Esophagus muscularis mucosa (tissue), 4 donors: ENCODE measurements at regions not wholly inside any gene's neighbourhood (a gene's known extent, or its start where the extent isn't known, plus 50 kb on each side); places are given as distances from the start of the nearest gene placed in this dataset.

ENCODE experiments used
- DNase-seq: peaks from one replicate; pipeline ENCODE4 v3.0.0-alpha.2; 2017; ENCODE audit errors: extremely low spot score
- H3K27ac ChIP-seq, 4 donors: fragments of 200-600 bp; sonication (generic); replicated peaks in 1 of 4; 1 replicate in 3 of 4; 2 replicates in 1 of 4; pipeline ENCODE4 v1.5.1; 2016 to 2019; ENCODE audit warnings: mild to moderate bottlenecking in 1 of 4
- H3K27me3 ChIP-seq, 4 donors: fragments of 200-600 bp; sonication (generic); one replicate each; pipeline versions ENCODE4 v1.5.1 to v1.6.0; 2016 to 2019
- H3K36me3 ChIP-seq, 4 donors: fragments of 200-600 bp; sonication (generic); one replicate each; pipeline ENCODE4 v1.5.1; 2016 to 2019
- H3K4me1 ChIP-seq, 4 donors: fragments of 200-600 bp; sonication (generic); one replicate each; pipeline ENCODE4 v1.5.1; 2016 to 2019
- H3K4me3 ChIP-seq, 4 donors: fragments of 200-600 bp; sonication (generic); 1 replicate in 2 of 4; 2 replicates in 2 of 4; pipeline ENCODE4 v1.5.1; 2016 to 2019; ENCODE audit warnings: mild to moderate bottlenecking in 4 of 4, moderate library complexity in 1 of 4
- H3K9me3 ChIP-seq, 4 donors: fragments of 200-600 bp; sonication (generic); 1 replicate in 3 of 4; 2 replicates in 1 of 4; pipeline ENCODE4 v1.5.1; 2016 to 2019
- CTCF ChIP-seq, 3 experiments: fragments of 200-600 bp in 2 of 3; fragments of 450-650 bp in 1 of 3; sonication (generic) in 2 of 3; IDR thresholded peaks; one replicate each; pipeline ENCODE4 v1.5.1; 2017 to 2019; ENCODE audit warnings: antibody characterized with exemption in 3 of 3, mild to moderate bottlenecking in 2 of 3, moderate library complexity in 1 of 3
- EP300 ChIP-seq: sonication (generic); formaldehyde crosslinking; IDR thresholded peaks from one replicate; pipeline ENCODE4 v1.6.1; 2017; ENCODE audit warnings: antibody characterized with exemption
- POLR2A ChIP-seq: fragments of 450-650 bp; IDR thresholded peaks from one replicate; pipeline ENCODE4 v1.6.1; 2017; ENCODE audit warnings: antibody characterized with exemption, moderate library complexity, mild to moderate bottlenecking, low read depth
- POLR2AphosphoS5 ChIP-seq, 2 donors: sonication (generic); formaldehyde crosslinking; IDR thresholded peaks; one replicate each; pipeline ENCODE4 v1.6.1; 2017; ENCODE audit warnings: antibody characterized with exemption in 2 of 2
- WGBS: methylation state at CpG from one replicate; pipeline ENCODE4 v1.1.5; 2018; 5-methylcytosine and 5-hydroxymethylcytosine counted together
- intact Hi-C: fragments of 100-400 bp; cut with DNase I; formaldehyde crosslinking; loops from one replicate; pipeline ENCODE4 v1.15.1; 2023

GRCh38 chr2:103003750-103004260 lies 242.0 kb downstream of the TMEM182 start:
- intact Hi-C loops: no loop called here
- H3K4me3 ChIP-seq: no peak overlapping the region
- no peak for DNase-seq
- H3K36me3 ChIP-seq: no peaks in the 10 kb centered on the region
- no peak for TF ChIP-seq POLR2A
- no peak for TF ChIP-seq EP300
- TF ChIP-seq CTCF (IDR thresholded peaks at IDR 0.05): no peak
- TF ChIP-seq POLR2AphosphoS5 (IDR thresholded peaks at IDR 0.05): no peak
- H3K27me3 ChIP-seq: no peaks in the 10 kb centered on the region
- H3K27ac ChIP-seq: no peak overlapping the region
- no peaks in the 10 kb centered on the region for H3K4me1 ChIP-seq
- peaks cover 0 to 5% (median 2%) of the 10 kb centered on the region in 4 donors for H3K9me3 ChIP-seq
- WGBS: 79% methylated on average over 7 of the region's 9 CpGs

DNA sequence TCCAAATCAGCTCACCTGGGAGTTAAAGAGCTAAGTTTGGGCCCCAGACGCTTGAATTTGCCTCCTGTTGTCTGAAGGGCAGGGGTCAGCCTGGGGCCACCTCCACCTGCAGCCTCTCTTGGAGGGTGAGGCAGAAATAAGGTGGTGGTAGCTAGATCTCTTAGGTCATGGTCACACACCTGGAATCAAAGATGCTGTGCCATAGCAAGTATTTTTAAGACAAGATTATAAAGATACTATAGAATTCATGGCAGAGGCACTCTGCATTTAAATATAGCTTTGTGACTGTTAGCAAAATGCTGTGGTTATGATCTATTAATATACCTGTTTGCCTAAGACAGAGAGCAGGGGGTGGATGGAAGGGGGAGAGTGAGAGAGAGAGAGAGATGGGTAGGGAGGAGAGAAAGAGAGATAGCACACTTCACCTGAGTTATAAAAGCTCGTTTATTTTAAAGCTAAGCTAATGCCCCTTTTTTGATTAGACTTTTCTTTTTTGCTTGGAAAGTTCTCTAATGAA lies 242.7 kb downstream of the TMEM182 start:
- no peaks in the 10 kb centered on the region for H3K36me3 ChIP-seq
- intact Hi-C loops: no loop called here
- peaks cover 0 to 5% (median 2%) of the 10 kb centered on the region in 4 donors for H3K9me3 ChIP-seq
- H3K4me3 ChIP-seq: no peak overlapping the region
- H3K4me1 ChIP-seq: no peaks in the 10 kb centered on the region
- no peak for DNase-seq
- 57% methylated on average over 2 of the region's 2 CpGs for WGBS
- TF ChIP-seq POLR2AphosphoS5 (IDR thresholded peaks at IDR 0.05) (no peak), POLR2A (no peak), CTCF (IDR thresholded peaks at IDR 0.05) (no peak), EP300 (no peak)
- H3K27ac ChIP-seq: no peak overlapping the region
- no peaks in the 10 kb centered on the region for H3K27me3 ChIP-seq

GRCh38 chr2:103005393-103005792 lies 243.6 kb downstream of the TMEM182 start:
- DNase-seq: no peak
- H3K9me3 ChIP-seq: peaks cover 0 to 5% (median 2%) of the 10 kb centered on the region in 4 donors
- H3K27ac ChIP-seq: no peak overlapping the region
- TF ChIP-seq POLR2AphosphoS5 (IDR thresholded peaks at IDR 0.05) (no peak), EP300 (no peak), POLR2A (no peak), CTCF (IDR thresholded peaks at IDR 0.05) (no peak)
- no peaks in the 10 kb centered on the region for H3K27me3 ChIP-seq
- H3K4me1 ChIP-seq: no peaks in the 10 kb centered on the region
- H3K36me3 ChIP-seq: no peaks in the 10 kb centered on the region
- intact Hi-C loops: no loop called here
- 54% methylated on average over 3 of the region's 3 CpGs for WGBS
- no peak overlapping the region for H3K4me3 ChIP-seq

DNA sequence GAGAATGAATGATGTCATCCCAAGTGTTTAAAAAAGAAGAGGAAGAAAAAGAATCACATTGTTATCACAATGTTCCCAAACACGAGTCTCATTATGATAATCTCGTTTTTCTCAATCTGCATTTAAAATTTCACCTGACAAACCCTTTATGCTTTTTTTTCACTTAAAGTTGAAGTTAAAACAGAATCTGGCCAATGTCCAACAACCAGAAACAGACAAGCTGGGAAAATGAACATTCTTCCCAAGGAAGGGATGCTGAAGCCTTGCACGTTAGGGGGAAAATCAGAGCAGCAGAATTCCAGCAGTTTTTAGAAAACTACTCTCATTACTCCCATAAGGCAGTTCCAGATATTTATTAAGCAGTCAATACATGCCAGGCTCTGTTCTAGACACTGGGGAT lies 245.3 kb downstream of the TMEM182 start:
- H3K4me3 ChIP-seq: no peak overlapping the region
- intact Hi-C loops: no loop called here

More for the DNA sequence above, 245.3 kb downstream of the TMEM182 start:
- Histone ChIP-seq H3K4me1 (no peaks in the 10 kb centered on the region), H3K27ac (no peak overlapping the region), H3K36me3 (no peaks in the 10 kb centered on the region), H3K9me3 (no peaks in the 10 kb centered on the region), H3K27me3 (no peaks in the 10 kb centered on the region)
- TF ChIP-seq EP300 (no peak), POLR2AphosphoS5 (IDR thresholded peaks at IDR 0.05) (no peak), POLR2A (no peak), CTCF (IDR thresholded peaks at IDR 0.05) (no peak)
- WGBS: 46% methylated on average over 3 of the region's 3 CpGs
- no peak for DNase-seq
